ENCODE measurements at regions not wholly inside any gene's neighbourhood (a gene's known extent, or its start where the extent isn't known, plus 50 kb on each side); places are given as distances from the start of the nearest gene placed in this dataset.

- no peaks in the 10 kb centered on the region for H3K36me3 ChIP-seq (ENCODE audit: low read length)
- TF ChIP-seq CTCF (IDR thresholded peaks at IDR 0.05; ENCODE audit: insufficient read depth, low read length, poor library complexity, severe bottlenecking) (no peak), EZH2phosphoT487 (conservative IDR thresholded peaks at IDR 0.05; ENCODE audit: low read length) (no peak)
- no peaks in the 10 kb centered on the region for H3F3A ChIP-seq (ENCODE audit: insufficient read depth)
- H3K4me3 ChIP-seq (ENCODE audit: insufficient read depth, low read length, poor library complexity, severe bottlenecking): no peak overlapping the region
- no peaks in the 10 kb centered on the region for H3K27me3 ChIP-seq (ENCODE audit: low read length)
- H3K79me2 ChIP-seq (ENCODE audit: insufficient read depth, low read length): no peaks in the 10 kb centered on the region
- H3K9me2 ChIP-seq (replicated peaks; ENCODE audit: insufficient read depth, low read length): no peaks in the 10 kb centered on the region
- H2AFZ ChIP-seq (ENCODE audit: low read depth, low read length, severe bottlenecking): no peak overlapping the region
- no peak overlapping the region for H3K4me2 ChIP-seq (ENCODE audit: low read depth, low read length, poor library complexity, severe bottlenecking)
- H4K20me1 ChIP-seq (ENCODE audit: low read depth, low read length): no peaks in the 10 kb centered on the region
- no peak overlapping the region for H3K27ac ChIP-seq (ENCODE audit: low read depth, low read length)
- H3K9me3 ChIP-seq (ENCODE audit: insufficient read depth, low read length): no peaks in the 10 kb centered on the region
- no peak overlapping the region for H3K9ac ChIP-seq (ENCODE audit: low read length)
Measured at GRCh38 chr7:156139633-156140032, 327.4 kb upstream of the SHH start.

- TF ChIP-seq CTCF (IDR thresholded peaks at IDR 0.05; ENCODE audit: insufficient read depth, low read length, poor library complexity, severe bottlenecking): no peak
- TF ChIP-seq EZH2phosphoT487 (conservative IDR thresholded peaks at IDR 0.05; ENCODE audit: low read length): no peak
- H3K9me3 ChIP-seq (ENCODE audit: insufficient read depth, low read length): no peaks in the 10 kb centered on the region
- H2AFZ ChIP-seq (ENCODE audit: low read depth, low read length, severe bottlenecking): no peak overlapping the region
- H3K4me3 ChIP-seq (ENCODE audit: insufficient read depth, low read length, poor library complexity, severe bottlenecking): no peak overlapping the region
- no peaks in the 10 kb centered on the region for H3K9me2 ChIP-seq (replicated peaks; ENCODE audit: insufficient read depth, low read length)
- no peaks in the 10 kb centered on the region for H3F3A ChIP-seq (ENCODE audit: insufficient read depth)
- no peaks in the 10 kb centered on the region for H3K79me2 ChIP-seq (ENCODE audit: insufficient read depth, low read length)
- H4K20me1 ChIP-seq (ENCODE audit: low read depth, low read length): no peaks in the 10 kb centered on the region
- no peak overlapping the region for H3K4me2 ChIP-seq (ENCODE audit: low read depth, low read length, poor library complexity, severe bottlenecking)
- H3K27me3 ChIP-seq (ENCODE audit: low read length): no peaks in the 10 kb centered on the region
- H3K27ac ChIP-seq (ENCODE audit: low read depth, low read length): no peak overlapping the region
- no peaks in the 10 kb centered on the region for H3K36me3 ChIP-seq (ENCODE audit: low read length)
- no peak overlapping the region for H3K9ac ChIP-seq (ENCODE audit: low read length)
Measured at GRCh38 chr7:156139112-156139511, 326.8 kb upstream of the SHH start.

GRCh38 chr7:156131881-156132280, 319.6 kb upstream of the SHH start:
- H3K27ac ChIP-seq (ENCODE audit: low read depth, low read length): no peak overlapping the region

More at GRCh38 chr7:156131881-156132280, 319.6 kb upstream of the SHH start:
- H2AFZ ChIP-seq (ENCODE audit: low read depth, low read length, severe bottlenecking): no peak overlapping the region
- H4K20me1 ChIP-seq (ENCODE audit: low read depth, low read length): no peaks in the 10 kb centered on the region
- no peak overlapping the region for H3K4me2 ChIP-seq (ENCODE audit: low read depth, low read length, poor library complexity, severe bottlenecking)
- no peak overlapping the region for H3K4me3 ChIP-seq (ENCODE audit: insufficient read depth, low read length, poor library complexity, severe bottlenecking)
- no peaks in the 10 kb centered on the region for H3F3A ChIP-seq (ENCODE audit: insufficient read depth)
- no peaks in the 10 kb centered on the region for H3K9me3 ChIP-seq (ENCODE audit: insufficient read depth, low read length)
- no peak for TF ChIP-seq CTCF (IDR thresholded peaks at IDR 0.05; ENCODE audit: insufficient read depth, low read length, poor library complexity, severe bottlenecking)
- TF ChIP-seq EZH2phosphoT487 (conservative IDR thresholded peaks at IDR 0.05; ENCODE audit: low read length): no peak
- no peaks in the 10 kb centered on the region for H3K27me3 ChIP-seq (ENCODE audit: low read length)
- H3K9ac ChIP-seq (ENCODE audit: low read length): no peak overlapping the region
- no peaks in the 10 kb centered on the region for H3K36me3 ChIP-seq (ENCODE audit: low read length)
- H3K79me2 ChIP-seq (ENCODE audit: insufficient read depth, low read length): no peaks in the 10 kb centered on the region
- no peaks in the 10 kb centered on the region for H3K9me2 ChIP-seq (replicated peaks; ENCODE audit: insufficient read depth, low read length)
